HG03457 (cell line): ENCODE measurements at regions not wholly inside any gene's neighbourhood (a gene's known extent, or its start where the extent isn't known, plus 50 kb on each side); places are given as distances from the start of the nearest gene placed in this dataset.

Experiments used
- ATAC-seq: cut with Tn5 transposase; IDR thresholded peaks from one replicate; pipeline ENCODE4 v1.9.1; 2021; ENCODE audit warnings: moderate number of reproducible peaks; ENCODE audit not compliant: unreplicated experiment

- no peak for ATAC-seq
These were observed 601.9 kb downstream of the SEMA5A start for GRCh38 chr5:8944005-8944404.

- no peak for ATAC-seq
These were observed 599.9 kb downstream of the SEMA5A start for GRCh38 chr5:8945972-8946371.

GRCh38 chr5:8949908-8950307 is 596.0 kb downstream of the SEMA5A start:
- ATAC-seq, result peak; percentile 97

GRCh38 chr5:8952147-8952546 is 593.7 kb downstream of the SEMA5A start:
- no peak for ATAC-seq

- no peak for ATAC-seq
These were observed 592.9 kb downstream of the SEMA5A start for GRCh38 chr5:8953016-8953415.

GRCh38 chr5:8953911-8954438 is 591.9 kb downstream of the SEMA5A start:
- no peak for ATAC-seq

- no peak for ATAC-seq
These were observed 591.1 kb downstream of the SEMA5A start for GRCh38 chr5:8954801-8955200.

DNA sequence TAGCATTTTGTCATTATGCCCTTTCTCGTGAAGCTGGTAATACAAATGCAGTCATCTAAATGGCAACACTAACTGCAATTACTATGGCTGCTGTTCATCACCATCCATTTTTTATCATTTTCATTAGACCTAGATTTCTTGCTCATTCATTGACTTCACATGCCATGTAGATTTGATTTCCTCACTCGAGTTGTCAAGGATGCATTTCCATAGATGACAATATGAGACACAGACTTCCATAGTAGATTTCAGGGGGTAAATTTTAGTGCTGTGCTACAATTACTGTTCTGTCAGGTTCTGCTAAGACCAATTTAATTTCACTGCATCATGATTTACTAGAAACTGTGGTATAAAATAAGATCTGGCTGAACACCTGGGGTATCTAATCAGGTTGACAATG is 589.2 kb downstream of the SEMA5A start:
- no peak for ATAC-seq

GRCh38 chr5:8958602-8959001 is 587.3 kb downstream of the SEMA5A start:
- no peak for ATAC-seq

DNA sequence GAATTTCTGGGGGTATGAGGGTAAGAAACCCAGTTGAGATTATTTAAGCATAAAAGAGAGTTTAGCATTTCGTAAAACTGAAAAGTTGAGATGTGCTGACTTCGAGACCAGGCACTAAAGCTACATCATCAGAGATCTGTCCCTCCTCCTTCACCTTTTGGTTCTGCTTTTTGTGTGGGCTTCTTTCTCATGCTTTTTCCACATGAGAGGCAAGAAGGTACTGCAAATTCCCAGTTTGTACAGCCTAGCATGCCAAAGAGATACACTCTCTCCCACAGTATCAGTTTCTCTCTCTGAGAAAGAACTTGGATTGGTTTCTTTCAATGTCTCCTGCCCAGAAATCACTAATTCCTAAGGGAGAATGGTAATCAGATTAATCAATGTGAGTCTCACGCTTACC is 584.7 kb downstream of the SEMA5A start:
- no peak for ATAC-seq

DNA sequence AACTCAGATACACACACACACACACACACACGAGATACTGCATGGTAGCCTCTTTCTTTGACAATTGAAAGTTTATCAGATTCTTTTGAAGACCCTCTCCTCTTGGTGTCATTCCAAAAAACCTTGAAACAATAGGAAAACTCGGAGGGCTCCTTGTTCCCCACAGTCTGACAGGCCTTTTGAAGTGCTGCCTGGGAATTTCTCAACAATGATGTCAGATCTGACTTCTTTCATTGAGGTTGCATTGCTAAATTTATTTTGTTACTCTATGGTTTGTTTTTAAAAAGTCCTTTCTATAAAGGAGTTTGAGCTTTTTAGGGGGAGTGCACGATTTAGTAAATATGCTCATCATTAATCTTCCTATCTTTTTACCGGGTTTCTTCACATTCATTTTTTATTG is 583.9 kb downstream of the SEMA5A start:
- no peak for ATAC-seq

GRCh38 chr5:8981016-8981415 is 564.9 kb downstream of the SEMA5A start:
- no peak for ATAC-seq

DNA sequence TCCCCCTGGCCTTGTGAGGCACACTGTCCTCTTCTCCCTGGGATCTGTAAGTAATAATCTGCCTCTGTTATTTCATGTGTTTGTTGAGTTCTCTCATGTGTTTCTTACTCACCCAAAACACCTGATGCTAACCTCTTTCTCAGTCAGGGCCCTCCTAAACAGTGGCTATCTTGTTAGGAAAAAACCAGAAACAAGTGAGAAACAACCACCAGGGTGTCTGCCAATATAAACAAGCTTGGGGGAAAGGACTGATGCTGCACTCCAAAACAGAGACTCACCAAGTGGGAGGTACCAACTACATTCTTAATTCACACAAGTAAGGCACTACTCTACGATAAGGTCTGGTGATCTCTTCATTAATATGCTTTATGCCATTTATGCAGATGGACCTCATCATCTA is 564.4 kb downstream of the SEMA5A start:
- ATAC-seq, result no peak

DNA sequence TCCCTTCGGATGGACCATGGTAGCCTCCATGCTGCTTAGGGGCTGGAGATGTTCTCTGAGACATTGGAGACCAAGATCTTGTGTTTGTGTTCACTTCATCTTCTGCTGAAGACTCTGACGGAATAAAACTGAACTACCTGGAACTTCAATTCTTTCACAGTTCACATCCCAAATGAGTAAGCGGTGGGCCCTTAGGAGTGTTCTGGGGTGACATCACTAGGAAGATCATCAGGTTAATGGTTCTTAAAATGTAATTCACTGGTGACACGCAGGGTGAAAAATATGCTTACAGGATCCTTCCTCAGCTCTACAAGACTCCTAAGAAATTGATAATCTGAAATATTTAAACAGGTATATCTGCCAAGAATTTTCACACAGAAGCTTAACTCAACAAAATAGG is 561.5 kb downstream of the SEMA5A start:
- no peak for ATAC-seq
